Fibroblast of pulmonary artery (primary cell): ENCODE measurements at regions not wholly inside any gene's neighbourhood (a gene's known extent, or its start where the extent isn't known, plus 50 kb on each side); places are given as distances from the start of the nearest gene placed in this dataset.
A peak's percentile ranks its signal among the peaks of the same experiment; 100 is the strongest.

Experiments used
- DNase-seq: peaks from one replicate; pipeline ENCODE4 v3.0.0-alpha.2; 2010; ENCODE audit warnings: low read depth
- H3K4me3 ChIP-seq: replicated peaks from 2 replicates; pipeline ENCODE4 v1.5.1; 2011; ENCODE audit warnings: low read depth, mild to moderate bottlenecking, control low read depth, low read length, moderate library complexity
- TF ChIP-seq, protein P1 (sequence below): IDR thresholded peaks from 2 replicates; pipeline ENCODE4 v1.5.1; 2011; ENCODE audit warnings: mild to moderate bottlenecking, control low read depth, low read length, inconsistent platforms; ENCODE audit errors: missing control alignments

DNA sequence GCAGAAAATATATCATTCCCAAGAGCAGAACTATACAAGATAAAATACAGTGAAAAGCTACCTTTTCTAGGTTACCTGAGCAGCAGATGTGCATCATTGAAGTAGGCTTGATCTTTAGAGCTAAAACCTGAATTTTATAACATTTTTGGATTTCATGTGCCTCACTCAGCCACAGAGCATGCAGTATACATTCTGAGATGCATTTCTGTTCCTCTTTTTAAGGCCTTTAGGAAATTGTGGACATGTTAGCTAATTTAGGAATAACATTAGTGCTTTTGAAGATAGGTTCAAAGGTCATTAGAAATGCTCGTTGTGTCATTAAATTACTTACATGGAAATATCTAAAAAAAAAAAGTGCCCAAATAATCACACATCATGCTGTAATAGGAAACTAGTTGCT is 230.6 kb upstream of the PDGFD start:
- H3K4me3 ChIP-seq = no peak overlapping the region

GRCh38 chr11:104390651-104391050 is 226.7 kb upstream of the PDGFD start:
- no peak overlapping the region for H3K4me3 ChIP-seq

More for the DNA sequence above, 230.6 kb upstream of the PDGFD start:
- TF ChIP-seq, protein P1, sequence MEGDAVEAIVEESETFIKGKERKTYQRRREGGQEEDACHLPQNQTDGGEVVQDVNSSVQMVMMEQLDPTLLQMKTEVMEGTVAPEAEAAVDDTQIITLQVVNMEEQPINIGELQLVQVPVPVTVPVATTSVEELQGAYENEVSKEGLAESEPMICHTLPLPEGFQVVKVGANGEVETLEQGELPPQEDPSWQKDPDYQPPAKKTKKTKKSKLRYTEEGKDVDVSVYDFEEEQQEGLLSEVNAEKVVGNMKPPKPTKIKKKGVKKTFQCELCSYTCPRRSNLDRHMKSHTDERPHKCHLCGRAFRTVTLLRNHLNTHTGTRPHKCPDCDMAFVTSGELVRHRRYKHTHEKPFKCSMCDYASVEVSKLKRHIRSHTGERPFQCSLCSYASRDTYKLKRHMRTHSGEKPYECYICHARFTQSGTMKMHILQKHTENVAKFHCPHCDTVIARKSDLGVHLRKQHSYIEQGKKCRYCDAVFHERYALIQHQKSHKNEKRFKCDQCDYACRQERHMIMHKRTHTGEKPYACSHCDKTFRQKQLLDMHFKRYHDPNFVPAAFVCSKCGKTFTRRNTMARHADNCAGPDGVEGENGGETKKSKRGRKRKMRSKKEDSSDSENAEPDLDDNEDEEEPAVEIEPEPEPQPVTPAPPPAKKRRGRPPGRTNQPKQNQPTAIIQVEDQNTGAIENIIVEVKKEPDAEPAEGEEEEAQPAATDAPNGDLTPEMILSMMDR = no peak
- DNase-seq = no peak

DNA sequence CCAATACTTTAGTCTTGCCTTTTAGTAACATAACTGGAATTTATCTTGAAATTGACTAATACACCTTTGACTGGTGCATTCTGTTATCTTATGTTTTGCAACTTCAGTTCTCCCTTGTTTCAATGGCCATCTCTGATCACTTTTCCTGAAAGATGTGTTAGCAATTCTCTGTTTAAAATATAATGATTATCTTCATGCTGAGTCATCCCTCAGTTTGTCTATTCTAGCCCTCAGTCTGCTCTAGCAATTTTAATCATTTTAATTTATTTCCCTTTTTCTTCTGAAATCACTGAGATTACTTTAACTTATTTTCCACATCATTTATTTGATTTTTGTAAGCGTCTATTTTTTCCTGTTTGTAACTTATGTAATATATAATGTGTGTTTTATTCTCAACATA is 221.9 kb upstream of the PDGFD start:
- no peak overlapping the region for H3K4me3 ChIP-seq
- DNase-seq = no peak
- TF ChIP-seq, protein P1 = no peak

More at GRCh38 chr11:104390651-104391050, 226.7 kb upstream of the PDGFD start:
- DNase-seq = peak; percentile 9
- TF ChIP-seq, protein P1 = no peak

GRCh38 chr11:104380358-104380757 is 216.4 kb upstream of the PDGFD start:
- TF ChIP-seq, protein P1 = no peak
- DNase-seq = peak; percentile 39
- no peak overlapping the region for H3K4me3 ChIP-seq

- TF ChIP-seq, protein P1 = no peak
- no peak for DNase-seq
- no peak overlapping the region for H3K4me3 ChIP-seq
Measured at GRCh38 chr11:104372111-104372510, 208.2 kb upstream of the PDGFD start.

- TF ChIP-seq, protein P1 = no peak
- no peak overlapping the region for H3K4me3 ChIP-seq
- no peak for DNase-seq
Measured at GRCh38 chr11:104370478-104370877, 206.5 kb upstream of the PDGFD start.

DNA sequence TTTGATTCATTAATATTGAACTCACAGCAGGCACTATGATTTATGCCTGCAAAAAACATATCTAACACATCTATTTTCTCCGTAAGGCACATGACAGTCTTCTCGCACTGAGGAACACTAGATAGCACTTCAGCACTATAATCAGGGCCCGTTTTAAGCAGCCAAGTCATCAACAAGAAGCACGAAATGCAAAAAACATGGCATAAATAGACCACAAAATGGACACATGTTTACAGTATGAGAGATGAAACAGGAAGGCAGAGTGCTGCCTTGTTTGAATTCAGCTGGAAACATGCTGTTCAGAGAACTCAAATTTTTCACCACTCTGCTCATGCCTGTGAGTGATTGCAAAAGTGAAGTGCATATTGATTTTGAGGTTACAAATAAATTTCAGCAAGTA is 205.8 kb upstream of the PDGFD start:
- H3K4me3 ChIP-seq = no peak overlapping the region
- DNase-seq = no peak
- TF ChIP-seq, protein P1 = no peak
